GM13977 (cell line): ENCODE measurements at regions not wholly inside any gene's neighbourhood (a gene's known extent, or its start where the extent isn't known, plus 50 kb on each side); places are given as distances from the start of the nearest gene placed in this dataset.
A peak's percentile ranks its signal among the peaks of the same experiment; 100 is the strongest.

ENCODE experiments used
- DNase-seq: peaks from one replicate; pipeline ENCODE4 v3.0.0; 2012; ENCODE audit warnings: low spot score
- in situ Hi-C: fragments of 300-500 bp; cut with MboI; formaldehyde crosslinking; loops from one replicate; pipeline ENCODE4 v1.12.0; 2022; ENCODE audit warnings: low sequenced_read_pairs, low pct_unique_long_range_greater_than_20kb, mixed read lengths, inconsistent platforms; ENCODE audit not compliant: unreplicated experiment
- TF ChIP-seq, protein P1 (sequence below): IDR thresholded peaks from 2 replicates; pipeline ENCODE4 v1.5.1; 2012; ENCODE audit warnings: mild to moderate bottlenecking, control low read depth; ENCODE audit not compliant: insufficient read depth; ENCODE audit errors: extremely low read depth, missing control alignments

GRCh38 chr5:124927735-124928134, 181.3 kb upstream of the ZNF608 start:
- TF ChIP-seq, protein P1, sequence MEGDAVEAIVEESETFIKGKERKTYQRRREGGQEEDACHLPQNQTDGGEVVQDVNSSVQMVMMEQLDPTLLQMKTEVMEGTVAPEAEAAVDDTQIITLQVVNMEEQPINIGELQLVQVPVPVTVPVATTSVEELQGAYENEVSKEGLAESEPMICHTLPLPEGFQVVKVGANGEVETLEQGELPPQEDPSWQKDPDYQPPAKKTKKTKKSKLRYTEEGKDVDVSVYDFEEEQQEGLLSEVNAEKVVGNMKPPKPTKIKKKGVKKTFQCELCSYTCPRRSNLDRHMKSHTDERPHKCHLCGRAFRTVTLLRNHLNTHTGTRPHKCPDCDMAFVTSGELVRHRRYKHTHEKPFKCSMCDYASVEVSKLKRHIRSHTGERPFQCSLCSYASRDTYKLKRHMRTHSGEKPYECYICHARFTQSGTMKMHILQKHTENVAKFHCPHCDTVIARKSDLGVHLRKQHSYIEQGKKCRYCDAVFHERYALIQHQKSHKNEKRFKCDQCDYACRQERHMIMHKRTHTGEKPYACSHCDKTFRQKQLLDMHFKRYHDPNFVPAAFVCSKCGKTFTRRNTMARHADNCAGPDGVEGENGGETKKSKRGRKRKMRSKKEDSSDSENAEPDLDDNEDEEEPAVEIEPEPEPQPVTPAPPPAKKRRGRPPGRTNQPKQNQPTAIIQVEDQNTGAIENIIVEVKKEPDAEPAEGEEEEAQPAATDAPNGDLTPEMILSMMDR, result no peak
- in situ Hi-C loops, result loop anchor here (25.0 kb wide), 1 partner anchor 485 kb away; no protein-coding TSS in a partner anchor
- DNase-seq, result no peak

GRCh38 chr5:124929000-124929399, 182.6 kb upstream of the ZNF608 start:
- DNase-seq, result no peak
- TF ChIP-seq, protein P1, result no peak
- in situ Hi-C loops, result loop anchor here (25.0 kb wide), 1 partner anchor 483 kb away; no protein-coding TSS in a partner anchor

- TF ChIP-seq, protein P1, result no peak
- in situ Hi-C loops, result loop anchor here (10.0 to 25.0 kb wide), 2 partner anchors 188 to 479 kb away; partner anchors contain the start of gene ZNF608
- DNase-seq, result no peak
Observed at GRCh38 chr5:124932791-124933600, 186.6 kb upstream of the ZNF608 start.

- TF ChIP-seq, protein P1, result no peak
- in situ Hi-C loops, result loop anchor here (10.0 to 25.0 kb wide), 2 partner anchors 190 to 477 kb away; partner anchors contain the start of gene ZNF608
- DNase-seq, result peak; percentile 42
Observed at GRCh38 chr5:124935065-124935464, 188.6 kb upstream of the ZNF608 start.

DNA sequence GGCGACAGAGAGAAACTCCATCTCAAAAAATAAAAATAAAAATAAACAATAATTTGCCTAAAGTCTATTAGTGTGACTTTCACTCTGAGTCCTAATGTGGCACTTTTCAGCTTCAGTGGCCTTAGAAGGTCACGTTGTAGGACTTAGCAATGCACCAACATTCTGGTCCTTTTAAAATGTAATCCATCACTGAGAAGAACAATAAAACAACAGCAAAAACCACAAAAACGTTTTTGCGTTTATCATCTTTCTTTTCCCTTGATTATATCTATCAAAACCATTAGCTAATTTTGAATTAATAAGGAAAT, 190.1 kb upstream of the ZNF608 start:
- in situ Hi-C loops, result loop anchor here (10.0 to 25.0 kb wide), 2 partner anchors 192 to 476 kb away; partner anchors contain the start of gene ZNF608
- DNase-seq, result peak; percentile 29
- TF ChIP-seq, protein P1, result no peak

DNA sequence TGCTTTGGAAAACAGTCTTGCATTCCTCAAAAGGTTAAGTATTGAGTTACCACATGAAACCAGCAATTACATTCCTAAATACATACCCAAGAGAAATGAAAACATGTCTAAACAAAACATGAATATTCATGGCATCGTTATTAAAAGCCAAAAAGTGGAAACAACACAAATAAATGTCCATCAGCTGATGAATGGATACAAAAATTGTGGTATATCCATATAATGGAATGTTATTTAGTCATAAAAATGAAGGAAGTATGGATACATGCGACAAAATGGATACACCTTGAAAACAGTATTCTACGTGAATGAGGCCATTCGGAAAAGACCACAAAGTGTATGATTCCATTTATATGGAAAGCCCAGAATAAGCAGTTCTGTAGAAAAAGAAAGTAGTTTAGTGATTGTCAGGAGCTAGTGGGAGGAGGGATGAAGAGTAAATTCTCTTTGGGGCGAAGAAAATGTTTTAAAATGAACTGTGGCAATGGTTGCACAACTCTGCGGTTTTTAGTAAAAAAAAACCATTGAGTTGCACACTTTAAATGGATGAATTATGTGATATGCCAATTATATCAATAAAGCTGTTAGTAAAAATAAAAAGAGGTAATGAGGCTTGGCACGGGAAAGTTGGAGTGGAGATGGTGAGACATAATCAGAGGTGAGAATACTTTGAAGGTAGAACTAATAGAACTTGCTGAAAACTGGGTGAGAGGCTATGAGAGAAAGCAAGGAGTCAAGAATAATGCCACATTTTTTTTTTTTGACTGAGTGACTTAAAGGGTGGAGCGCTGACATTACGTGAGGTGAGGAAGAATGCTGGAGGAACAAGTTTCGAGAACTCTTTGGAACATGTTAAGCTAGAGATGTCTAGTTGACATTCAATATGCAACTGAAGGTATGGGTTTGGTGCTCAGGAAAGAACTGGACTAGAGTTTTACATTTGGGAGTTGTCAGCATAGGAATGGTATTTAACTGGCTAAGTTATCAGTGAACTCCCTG, 194.9 kb upstream of the ZNF608 start:
- TF ChIP-seq, protein P1, result no peak
- in situ Hi-C loops, result loop anchor here (25.0 kb wide), 1 partner anchor 471 kb away; no protein-coding TSS in a partner anchor
- no peak for DNase-seq
